Common myeloid progenitor, CD34-positive (primary cell): ENCODE measurements at regions not wholly inside any gene's neighbourhood (a gene's known extent, or its start where the extent isn't known, plus 50 kb on each side); places are given as distances from the start of the nearest gene placed in this dataset.

Experiments used
- CTCF ChIA-PET: fragments of 350-600 bp; sonication (Branson Sonifier 250); formaldehyde crosslinking; loops from one replicate; lab custom pipeline; 2021; ENCODE audit warnings: antibody characterized with exemption; lab: Charles Lee
- POLR2A ChIA-PET: fragments of 350-600 bp; sonication (Branson Sonifier 250); formaldehyde crosslinking; loops from one replicate; lab custom pipeline; 2021; ENCODE audit warnings: antibody characterized with exemption; lab: Charles Lee
- DNase-seq, 3 donors: peaks; one replicate each; pipeline versions ENCODE4 v3.0.0 to v3.0.0-alpha.2; 2013
- H3K27ac ChIP-seq, 2 experiments: 1 replicate in 1 of 2; 2 replicates in 1 of 2; pipeline ENCODE4 v1.7.0; 2013; ENCODE audit warnings: inconsistent platforms in 2 of 2, low read length in 2 of 2, mild to moderate bottlenecking in 2 of 2, low read depth in 1 of 2, moderate library complexity in 1 of 2; ENCODE audit not compliant: severe bottlenecking in 2 of 2, insufficient read depth in 1 of 2, poor library complexity in 1 of 2
- H3K27me3 ChIP-seq, 5 experiments: replicated peaks in 2 of 5; 1 replicate in 3 of 5; 2 replicates in 2 of 5; pipeline versions ENCODE4 v1.6.1 to v1.7.0; 2013; ENCODE audit warnings: low read length in 4 of 5, mild to moderate bottlenecking in 2 of 5, moderate library complexity in 2 of 5, inconsistent platforms in 1 of 5; ENCODE audit not compliant: insufficient read depth in 5 of 5, control insufficient read depth in 4 of 5
- H3K36me3 ChIP-seq, 4 experiments: 1 replicate in 2 of 4; 2 replicates in 2 of 4; pipeline versions ENCODE4 v1.6.1 to v1.7.0; 2013; ENCODE audit warnings: low read length in 3 of 4, control low read depth in 1 of 4, mild to moderate bottlenecking in 1 of 4; ENCODE audit not compliant: control insufficient read depth in 4 of 4, insufficient read depth in 4 of 4
- H3K4me1 ChIP-seq, 4 experiments: 1 replicate in 3 of 4; 2 replicates in 1 of 4; pipeline versions ENCODE4 v1.6.1 to v1.7.1; 2013; ENCODE audit warnings: low read length in 3 of 4, mild to moderate bottlenecking in 3 of 4, control low read depth in 1 of 4, inconsistent platforms in 1 of 4, moderate library complexity in 1 of 4; ENCODE audit not compliant: control insufficient read depth in 4 of 4, insufficient read depth in 4 of 4; ENCODE audit errors: control extremely low read depth in 1 of 4
- H3K4me3 ChIP-seq, 7 experiments: 1 replicate in 4 of 7; 2 replicates in 3 of 7; pipeline versions ENCODE4 v1.5.1 to v1.7.0; 2013; ENCODE audit warnings: mild to moderate bottlenecking in 7 of 7, low read length in 6 of 7, moderate library complexity in 6 of 7, inconsistent platforms in 2 of 7, low read depth in 2 of 7, control low read depth in 1 of 7; ENCODE audit not compliant: insufficient read depth in 4 of 7, control insufficient read depth in 1 of 7; ENCODE audit errors: extremely low read depth in 1 of 7
- H3K9me3 ChIP-seq, 5 experiments: 1 replicate in 4 of 5; 2 replicates in 1 of 5; pipeline versions ENCODE4 v1.6.1 to v1.7.1; 2013; ENCODE audit warnings: low read length in 4 of 5, mild to moderate bottlenecking in 2 of 5, inconsistent platforms in 1 of 5, low read depth in 1 of 5, moderate library complexity in 1 of 5; ENCODE audit not compliant: control insufficient read depth in 4 of 5, insufficient read depth in 2 of 5; ENCODE audit errors: control extremely low read depth in 1 of 5
- WGBS: methylation state at CpG from one replicate; pipeline ENCODE4 v1.1.5; 2013; ENCODE audit not compliant: insufficient coverage; 5-methylcytosine and 5-hydroxymethylcytosine counted together

- WGBS, result no CpG with 5 or more reads among the region's 1 CpG
- H3K27me3 ChIP-seq, result no peaks in the 10 kb centered on the region
Measured at GRCh38 chr4:170849969-170850368, 760.2 kb upstream of the AADAT start.

DNA sequence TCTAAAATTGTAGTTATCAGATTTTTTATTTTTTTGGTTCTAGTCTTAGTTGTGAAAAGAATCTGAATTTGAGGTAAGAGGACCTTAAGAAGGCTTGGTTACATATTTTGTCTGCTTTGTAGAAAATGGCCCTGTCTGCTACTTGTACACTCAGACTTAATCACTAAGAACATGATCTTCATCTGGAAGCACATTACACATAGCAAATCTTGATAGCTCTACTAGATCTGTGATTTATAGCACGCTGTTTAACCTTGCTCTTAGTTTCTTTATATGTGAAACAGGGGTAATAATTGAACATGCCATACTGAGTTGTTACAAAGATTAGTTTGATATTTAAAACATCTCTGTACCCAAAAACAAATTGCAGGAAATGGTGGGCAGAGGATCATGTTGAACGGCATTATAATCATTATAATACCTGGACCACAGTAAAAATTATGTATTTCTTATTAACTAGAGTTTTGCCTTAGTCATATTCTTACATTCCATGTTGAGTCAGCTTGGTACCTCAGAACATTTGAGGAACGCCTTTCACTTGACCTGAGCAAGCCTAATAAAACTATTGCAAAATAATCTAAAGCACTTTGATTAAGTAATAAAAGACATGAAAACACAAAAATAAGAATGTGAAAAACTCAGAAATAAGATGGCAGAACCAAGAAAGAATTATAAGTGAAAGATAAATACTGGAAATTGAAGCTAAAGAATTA lies 738.0 kb upstream of the AADAT start:
- CTCF ChIA-PET, result no interaction called here
- Histone ChIP-seq H3K4me1 (no peaks in the 10 kb centered on the region), H3K27ac (no peak overlapping the region), H3K27me3 (no peaks in the 10 kb centered on the region), H3K36me3 (no peaks in the 10 kb centered on the region), H3K4me3 (no peak overlapping the region), H3K9me3 (peaks cover 0 to 2% (median 0%) of the 10 kb centered on the region in 5 experiments)
- WGBS, result no CpG with 5 or more reads among the region's 3 CpGs
- POLR2A ChIA-PET, result no interaction called here
- no peak for DNase-seq

More at GRCh38 chr4:170849969-170850368, 760.2 kb upstream of the AADAT start:
- Histone ChIP-seq H3K4me3 (no peak overlapping the region), H3K9me3 (no peaks in the 10 kb centered on the region), H3K27ac (no peak overlapping the region), H3K4me1 (no peaks in the 10 kb centered on the region), H3K36me3 (no peaks in the 10 kb centered on the region)
- peak in 1 of 3 donors; percentile 1 for DNase-seq
- POLR2A ChIA-PET, result no interaction called here
- CTCF ChIA-PET, result no interaction called here

DNA sequence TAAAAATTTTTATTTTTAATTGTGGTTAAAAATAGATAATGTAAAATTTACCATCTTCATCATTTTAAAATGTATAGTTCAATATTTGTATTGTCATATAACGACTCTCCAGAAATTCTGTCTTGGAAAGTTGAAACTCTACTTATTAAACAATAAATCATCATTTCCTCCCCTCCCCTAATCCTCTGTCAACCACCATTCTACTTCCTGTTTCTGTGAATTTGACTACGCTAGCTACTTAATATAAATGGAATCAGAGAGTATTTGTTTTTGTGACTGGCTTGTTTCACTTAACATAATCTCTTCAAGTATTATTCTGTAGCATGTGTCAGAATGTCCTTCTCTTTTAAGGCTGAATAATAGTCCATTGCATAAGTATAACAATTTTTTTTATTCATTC lies 729.0 kb upstream of the AADAT start:
- DNase-seq, result peak in 2 of 3 donors; percentile 32 to 53
- ChIA-PET POLR2A (no interaction called here), CTCF (no interaction called here)
- WGBS, result no CpG with 5 or more reads among the region's 2 CpGs
- no peaks in the 10 kb centered on the region for H3K36me3 ChIP-seq
- no peaks in the 10 kb centered on the region for H3K27me3 ChIP-seq
- H3K4me3 ChIP-seq, result no peak overlapping the region
- no peaks in the 10 kb centered on the region for H3K4me1 ChIP-seq
- H3K9me3 ChIP-seq, result peaks cover 0 to 16% (median 4%) of the 10 kb centered on the region in 5 experiments
- H3K27ac ChIP-seq, result no peak overlapping the region

DNA sequence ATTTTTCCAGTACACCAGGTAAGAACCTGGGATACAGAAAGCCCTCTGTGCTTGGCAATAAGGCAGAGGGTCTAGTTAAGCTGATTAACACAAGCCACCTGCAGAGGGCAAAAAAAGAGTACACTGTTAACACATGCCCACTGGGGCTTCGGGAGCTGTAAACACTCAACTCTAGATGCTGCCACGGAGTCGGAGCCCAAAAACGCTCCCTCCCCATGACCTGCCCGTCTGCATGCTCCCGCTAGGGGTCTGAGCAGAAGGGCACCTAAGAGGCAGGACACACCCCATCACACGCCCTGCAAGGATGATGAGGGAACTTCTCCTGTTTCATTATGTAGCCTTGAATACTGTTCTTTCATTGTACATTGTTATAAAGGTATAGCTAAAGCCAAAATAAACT lies 715.6 kb upstream of the AADAT start:
- Histone ChIP-seq H3K36me3 (no peaks in the 10 kb centered on the region), H3K4me1 (no peaks in the 10 kb centered on the region), H3K4me3 (no peak overlapping the region), H3K27ac (no peak overlapping the region), H3K9me3 (no peaks in the 10 kb centered on the region), H3K27me3 (no peaks in the 10 kb centered on the region)
- WGBS, result 88% methylated on average over 6 of the region's 7 CpGs
- POLR2A ChIA-PET, result no interaction called here
- CTCF ChIA-PET, result no interaction called here
- DNase-seq, result no peak

- H3K36me3 ChIP-seq, result no peaks in the 10 kb centered on the region
- H3K4me1 ChIP-seq, result no peaks in the 10 kb centered on the region
- ChIA-PET POLR2A (no interaction called here), CTCF (no interaction called here)
- WGBS, result 100% methylated on average over 10 of the region's 11 CpGs
- no peak for DNase-seq
- no peaks in the 10 kb centered on the region for H3K9me3 ChIP-seq
- H3K4me3 ChIP-seq, result no peak overlapping the region
- no peaks in the 10 kb centered on the region for H3K27me3 ChIP-seq
- no peak overlapping the region for H3K27ac ChIP-seq
Measured at GRCh38 chr4:170804930-170805329, 715.2 kb upstream of the AADAT start.

DNA sequence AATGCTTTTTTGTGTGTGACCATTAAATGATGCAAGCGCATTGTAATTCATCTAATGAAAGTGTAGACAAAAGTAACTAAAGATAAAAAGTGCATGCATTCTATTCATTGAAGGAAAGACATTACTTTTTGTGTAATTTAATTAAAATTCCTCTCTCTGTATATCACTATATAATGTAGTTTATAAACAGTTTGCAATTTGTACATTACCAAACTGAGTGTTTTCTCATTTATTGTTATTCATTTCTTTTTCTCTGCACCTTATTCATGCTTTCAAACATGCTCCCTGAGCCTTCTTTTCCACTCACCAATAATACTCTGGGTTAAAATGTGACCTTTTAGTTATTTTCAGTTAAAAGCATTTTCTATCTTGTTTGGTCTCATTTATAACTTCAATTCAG lies 713.7 kb upstream of the AADAT start:
- no peak overlapping the region for H3K27ac ChIP-seq
- no CpG with 5 or more reads among the region's 1 CpG for WGBS
- CTCF ChIA-PET, result no interaction called here
- H3K27me3 ChIP-seq, result no peaks in the 10 kb centered on the region
- DNase-seq, result no peak
- POLR2A ChIA-PET, result no interaction called here
- no peaks in the 10 kb centered on the region for H3K9me3 ChIP-seq
- no peaks in the 10 kb centered on the region for H3K4me1 ChIP-seq
- H3K4me3 ChIP-seq, result no peak overlapping the region
- H3K36me3 ChIP-seq, result no peaks in the 10 kb centered on the region

DNA sequence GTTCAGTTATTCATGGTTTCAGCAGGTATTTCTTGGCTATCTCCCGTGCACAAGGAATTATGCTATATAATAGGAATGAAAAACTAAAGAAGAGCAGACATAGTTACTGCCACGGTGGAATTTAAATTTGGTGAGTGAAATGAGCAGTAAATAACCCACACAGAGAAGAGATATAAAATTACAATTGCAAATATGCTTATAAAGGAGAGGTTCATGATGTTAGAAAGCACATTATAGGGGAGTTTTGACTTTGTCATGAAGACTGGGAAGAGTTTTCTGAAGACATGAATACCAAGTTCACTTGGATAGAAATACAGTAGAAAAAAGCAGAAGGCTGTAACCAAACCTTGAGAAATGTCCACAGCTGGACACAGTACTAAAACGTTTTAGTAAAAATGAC lies 712.0 kb upstream of the AADAT start:
- Histone ChIP-seq H3K36me3 (no peaks in the 10 kb centered on the region), H3K27me3 (no peaks in the 10 kb centered on the region), H3K4me3 (no peak overlapping the region), H3K27ac (no peak overlapping the region), H3K4me1 (no peaks in the 10 kb centered on the region), H3K9me3 (no peaks in the 10 kb centered on the region)
- CTCF ChIA-PET, result no interaction called here
- POLR2A ChIA-PET, result no interaction called here
- WGBS, result 100% methylated on average over 2 of the region's 3 CpGs
- DNase-seq, result no peak
